Epithelial cell of proximal tubule (primary cell): ENCODE measurements at regions not wholly inside any gene's neighbourhood (a gene's known extent, or its start where the extent isn't known, plus 50 kb on each side); places are given as distances from the start of the nearest gene placed in this dataset.
"Not testable (repeated sequence)": the region's sequence is repeated elsewhere in the genome, so short reads cannot be mapped to it uniquely, and the experiment has no call there.

ENCODE experiments used
- DNase-seq: peaks from one replicate; pipeline ENCODE4 v3.0.0-alpha.2; 2011; ENCODE audit warnings: low read depth
- H3K4me3 ChIP-seq: 2 replicates; pipeline ENCODE4 v1.5.1; 2011; ENCODE audit warnings: low read depth, mild to moderate bottlenecking, low read length
- TF ChIP-seq, protein P1 (sequence below): conservative IDR thresholded peaks from 2 replicates; pipeline ENCODE4 v1.5.1; 2012; ENCODE audit warnings: low read depth, mild to moderate bottlenecking, low read length

- H3K4me3 ChIP-seq: no peak overlapping the region
- TF ChIP-seq, protein P1, sequence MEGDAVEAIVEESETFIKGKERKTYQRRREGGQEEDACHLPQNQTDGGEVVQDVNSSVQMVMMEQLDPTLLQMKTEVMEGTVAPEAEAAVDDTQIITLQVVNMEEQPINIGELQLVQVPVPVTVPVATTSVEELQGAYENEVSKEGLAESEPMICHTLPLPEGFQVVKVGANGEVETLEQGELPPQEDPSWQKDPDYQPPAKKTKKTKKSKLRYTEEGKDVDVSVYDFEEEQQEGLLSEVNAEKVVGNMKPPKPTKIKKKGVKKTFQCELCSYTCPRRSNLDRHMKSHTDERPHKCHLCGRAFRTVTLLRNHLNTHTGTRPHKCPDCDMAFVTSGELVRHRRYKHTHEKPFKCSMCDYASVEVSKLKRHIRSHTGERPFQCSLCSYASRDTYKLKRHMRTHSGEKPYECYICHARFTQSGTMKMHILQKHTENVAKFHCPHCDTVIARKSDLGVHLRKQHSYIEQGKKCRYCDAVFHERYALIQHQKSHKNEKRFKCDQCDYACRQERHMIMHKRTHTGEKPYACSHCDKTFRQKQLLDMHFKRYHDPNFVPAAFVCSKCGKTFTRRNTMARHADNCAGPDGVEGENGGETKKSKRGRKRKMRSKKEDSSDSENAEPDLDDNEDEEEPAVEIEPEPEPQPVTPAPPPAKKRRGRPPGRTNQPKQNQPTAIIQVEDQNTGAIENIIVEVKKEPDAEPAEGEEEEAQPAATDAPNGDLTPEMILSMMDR: no peak
- no peak for DNase-seq
These were observed 92.2 kb upstream of the DPP10 start for GRCh38 chr2:114350186-114350725.

DNA sequence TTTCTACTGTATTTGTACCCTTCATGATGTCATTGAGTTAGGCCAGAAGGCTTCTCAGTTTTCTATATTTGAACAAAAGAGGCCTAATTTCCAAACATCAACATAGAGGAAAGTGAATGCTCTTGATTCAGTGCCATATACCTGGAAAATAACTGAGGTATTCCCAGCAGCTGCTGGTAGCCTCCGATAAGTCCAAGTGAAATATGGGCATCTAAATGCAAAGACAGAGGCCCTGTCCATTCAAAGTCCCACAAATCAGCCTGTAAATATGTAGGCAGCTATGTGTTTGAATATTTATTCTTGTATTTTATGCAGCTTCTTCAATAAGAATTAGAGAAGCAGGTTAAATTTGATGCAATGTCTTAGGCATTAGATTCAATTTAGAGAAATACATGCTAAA lies 89.5 kb upstream of the DPP10 start:
- TF ChIP-seq, protein P1: no peak

GRCh38 chr2:114354199-114354598 lies 88.2 kb upstream of the DPP10 start:
- TF ChIP-seq, protein P1: no peak
- H3K4me3 ChIP-seq: no peak overlapping the region

More for the DNA sequence above, 89.5 kb upstream of the DPP10 start:
- DNase-seq: no peak
- no peak overlapping the region for H3K4me3 ChIP-seq

DNA sequence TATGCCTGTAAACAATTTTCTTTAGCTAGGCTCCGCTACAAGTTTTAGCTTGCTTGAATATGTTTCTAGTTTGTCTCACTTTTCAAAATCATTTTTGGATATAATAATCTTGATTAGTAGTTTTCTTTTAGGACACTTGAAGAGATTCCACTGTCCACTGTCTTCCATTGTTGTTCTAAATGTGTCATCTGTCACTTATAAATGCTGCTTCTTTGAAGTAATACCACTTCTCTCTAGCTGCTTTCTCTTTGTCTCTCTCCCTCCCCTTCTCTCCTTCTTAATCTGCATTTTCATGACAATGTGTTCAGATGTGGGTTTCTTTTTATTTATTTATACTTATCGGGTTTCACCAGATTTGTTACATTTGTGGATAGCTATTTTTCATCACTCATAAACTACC lies 73.7 kb upstream of the DPP10 start:
- DNase-seq: no peak
- H3K4me3 ChIP-seq: no peak overlapping the region
- TF ChIP-seq, protein P1: no peak

More at GRCh38 chr2:114354199-114354598, 88.2 kb upstream of the DPP10 start:
- no peak for DNase-seq

GRCh38 chr2:114371721-114372120 lies 70.7 kb upstream of the DPP10 start:
- not testable (repeated sequence) for DNase-seq

DNA sequence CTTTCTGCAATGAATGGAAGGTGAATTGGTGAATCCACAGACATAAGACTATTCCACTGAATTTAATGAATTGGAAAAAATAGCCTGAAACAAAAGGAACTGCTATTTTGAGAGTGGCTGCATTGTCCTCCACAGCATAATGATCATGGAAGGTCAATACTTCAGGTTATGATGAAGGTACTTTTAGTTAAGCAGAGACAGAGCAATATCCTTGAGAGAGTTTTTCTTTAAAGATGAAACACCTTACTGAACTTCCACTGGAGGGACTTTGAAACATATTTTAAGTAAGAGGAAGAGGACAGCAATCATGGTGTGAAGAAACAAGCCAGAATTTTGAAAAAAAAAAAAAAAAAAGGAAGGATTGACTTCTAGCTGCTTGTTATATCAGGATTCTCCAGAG lies 68.8 kb upstream of the DPP10 start:
- no peak for DNase-seq
- H3K4me3 ChIP-seq: no peak overlapping the region
- TF ChIP-seq, protein P1: no peak

More at GRCh38 chr2:114371721-114372120, 70.7 kb upstream of the DPP10 start:
- not testable (repeated sequence) for H3K4me3 ChIP-seq

- TF ChIP-seq, protein P1: no peak
- no peak for DNase-seq
These were observed 58.0 kb upstream of the DPP10 start for GRCh38 chr2:114384441-114384840.

More at GRCh38 chr2:114384441-114384840, 58.0 kb upstream of the DPP10 start:
- no peak overlapping the region for H3K4me3 ChIP-seq
